DMS53 treated with DMSO at 0.1 percent for 48 hours (cell line): ENCODE measurements at regions not wholly inside any gene's neighbourhood (a gene's known extent, or its start where the extent isn't known, plus 50 kb on each side); places are given as distances from the start of the nearest gene placed in this dataset.

ENCODE experiments used
- DNase-seq: peaks from one replicate; lab custom pipeline; 2025; ENCODE audit not compliant: unreplicated experiment; lab: John Stamatoyannopoulos, UW

GRCh38 chr7:25850735-25851134 is 301.3 kb upstream of the NFE2L3 start:
- DNase-seq = no peak

- peak; percentile 91 for DNase-seq
Observed at GRCh38 chr7:25851332-25852210, 300.4 kb upstream of the NFE2L3 start.

GRCh38 chr7:25852211-25852938 is 299.6 kb upstream of the NFE2L3 start:
- DNase-seq = peak; percentile 62

GRCh38 chr7:25852939-25853271 is 299.1 kb upstream of the NFE2L3 start:
- DNase-seq = no peak

GRCh38 chr7:25853314-25853713 is 298.7 kb upstream of the NFE2L3 start:
- DNase-seq = no peak

- DNase-seq = no peak
Observed at GRCh38 chr7:25854059-25854458, 297.9 kb upstream of the NFE2L3 start.

GRCh38 chr7:25854608-25855497 is 297.1 kb upstream of the NFE2L3 start:
- DNase-seq = peak; percentile 100

- DNase-seq = peak; percentile 90
Observed at GRCh38 chr7:25855854-25856782, 295.9 kb upstream of the NFE2L3 start.

- peak; percentile 87 for DNase-seq
Observed at GRCh38 chr7:25857376-25858067, 294.5 kb upstream of the NFE2L3 start.

GRCh38 chr7:25858200-25858524 is 293.8 kb upstream of the NFE2L3 start:
- no peak for DNase-seq

- DNase-seq = no peak
Observed at GRCh38 chr7:25858525-25859411, 293.2 kb upstream of the NFE2L3 start.

- DNase-seq = no peak
Observed at GRCh38 chr7:25859412-25860274, 292.4 kb upstream of the NFE2L3 start.

- DNase-seq = peak; percentile 36
Observed at GRCh38 chr7:25860275-25861163, 291.5 kb upstream of the NFE2L3 start.

- DNase-seq = no peak
Observed at GRCh38 chr7:25861164-25861496, 290.9 kb upstream of the NFE2L3 start.

GRCh38 chr7:25861601-25862260 is 290.3 kb upstream of the NFE2L3 start:
- no peak for DNase-seq

- DNase-seq = peak; percentile 94
Observed at GRCh38 chr7:25862261-25863004, 289.6 kb upstream of the NFE2L3 start.
